ENCODE measurements at regions not wholly inside any gene's neighbourhood (a gene's known extent, or its start where the extent isn't known, plus 50 kb on each side); places are given as distances from the start of the nearest gene placed in this dataset.

DNA sequence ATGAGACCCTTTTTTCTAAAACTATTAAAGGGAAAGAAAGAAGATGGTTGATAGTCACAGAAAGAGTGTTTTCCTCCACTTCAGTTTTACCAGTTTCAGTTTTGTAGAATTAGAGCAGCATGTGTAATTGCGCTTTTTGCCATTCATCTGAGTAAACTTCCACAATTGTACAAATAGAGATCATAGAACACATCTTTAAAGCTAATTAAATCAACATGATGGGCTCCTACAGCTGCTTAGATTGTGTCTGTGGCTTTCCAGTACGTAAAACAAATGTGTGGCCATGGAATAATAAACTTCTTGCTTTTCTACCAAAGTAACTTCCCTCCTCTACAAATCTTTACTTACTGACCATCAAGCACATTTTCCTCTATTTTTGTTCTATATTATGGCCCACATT lies 84.2 kb upstream of the LRIG3 start:
- DNase-seq (ENCODE audit: low read depth, low spot score): no peak

DNA sequence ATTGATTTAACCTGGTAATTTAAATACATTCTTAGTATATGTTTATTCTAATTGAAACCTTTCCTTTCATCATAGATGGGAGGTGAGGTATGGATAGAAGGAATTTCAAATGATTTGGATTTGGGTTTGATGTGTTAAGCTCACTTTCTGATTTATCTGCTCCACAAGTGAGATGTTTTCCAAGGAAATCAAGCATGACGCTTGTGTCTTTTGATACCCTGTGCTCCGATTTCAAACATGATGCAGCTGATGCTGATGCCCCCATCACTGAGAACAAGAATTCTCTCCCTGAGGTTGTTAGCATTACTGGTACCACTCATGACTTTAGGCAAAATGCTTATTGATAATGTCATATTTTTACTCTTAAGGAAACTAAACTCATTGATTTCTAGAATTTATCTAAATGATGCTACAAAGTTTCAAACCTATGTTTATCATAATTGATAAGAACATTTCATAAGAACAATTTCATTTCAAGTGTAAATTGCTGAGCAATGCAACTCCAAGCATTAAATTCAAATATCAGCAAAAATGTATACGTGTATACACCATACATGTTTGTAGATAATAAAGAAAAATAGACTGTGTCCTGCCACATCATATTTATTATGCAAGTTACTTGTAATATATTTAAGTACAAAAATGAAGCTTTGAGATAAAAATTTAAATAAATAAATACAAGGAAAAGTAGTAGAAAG lies 75.5 kb upstream of the LRIG3 start:
- no peak for DNase-seq (ENCODE audit: low read depth, low spot score)

DNA sequence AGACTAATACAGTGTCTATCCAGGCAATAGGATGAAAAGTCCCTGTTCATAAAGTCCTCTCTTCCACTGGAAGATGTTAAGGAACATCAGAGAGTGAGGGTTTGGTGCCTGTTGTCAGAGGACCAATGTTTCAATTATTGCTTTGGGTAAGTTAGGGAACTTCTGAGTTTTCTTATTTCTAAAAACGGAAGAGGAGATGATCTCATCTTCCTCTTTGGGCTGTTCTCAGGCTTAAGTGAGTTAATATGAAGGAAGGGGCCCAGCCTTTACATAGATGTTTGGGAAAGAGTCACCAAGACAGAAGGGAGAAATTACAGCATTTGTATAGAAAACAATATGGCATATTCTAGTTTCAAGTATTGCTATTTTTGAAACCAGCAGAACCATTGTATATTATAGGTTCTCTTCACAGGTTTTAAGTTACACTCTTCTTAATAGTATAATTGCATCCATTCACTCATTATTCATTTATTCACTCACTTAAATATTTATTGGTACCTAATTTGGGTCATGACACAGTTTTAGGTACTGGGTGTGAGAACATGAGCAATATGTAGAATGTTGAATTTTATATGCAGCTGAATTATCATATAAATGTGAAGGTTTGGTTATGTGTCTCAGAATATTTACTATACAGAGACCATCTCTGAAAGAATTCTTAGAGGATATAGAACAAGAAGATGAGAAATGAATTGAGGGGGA lies 68.5 kb upstream of the LRIG3 start:
- DNase-seq (ENCODE audit: low read depth, low spot score): no peak

DNA sequence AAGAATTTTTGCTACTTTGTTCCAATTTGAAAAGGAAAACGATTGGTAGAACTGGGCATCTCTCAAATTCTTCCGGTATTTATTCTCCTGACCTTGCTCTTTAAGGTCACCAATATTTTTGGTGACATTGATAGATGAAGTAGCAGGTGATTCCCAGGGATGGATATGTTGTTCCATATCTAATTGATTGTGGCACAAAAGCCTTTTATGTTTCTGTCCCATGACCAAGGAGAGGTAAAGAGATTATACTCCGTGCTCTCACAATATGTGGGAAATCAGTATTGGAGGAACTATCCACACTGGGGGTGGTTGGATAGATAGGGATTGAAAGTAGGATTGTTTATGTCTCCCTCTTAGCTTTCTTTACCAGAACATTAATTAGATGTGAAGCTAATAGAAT lies 61.7 kb upstream of the LRIG3 start:
- no peak for DNase-seq (ENCODE audit: low read depth, low spot score)

DNA sequence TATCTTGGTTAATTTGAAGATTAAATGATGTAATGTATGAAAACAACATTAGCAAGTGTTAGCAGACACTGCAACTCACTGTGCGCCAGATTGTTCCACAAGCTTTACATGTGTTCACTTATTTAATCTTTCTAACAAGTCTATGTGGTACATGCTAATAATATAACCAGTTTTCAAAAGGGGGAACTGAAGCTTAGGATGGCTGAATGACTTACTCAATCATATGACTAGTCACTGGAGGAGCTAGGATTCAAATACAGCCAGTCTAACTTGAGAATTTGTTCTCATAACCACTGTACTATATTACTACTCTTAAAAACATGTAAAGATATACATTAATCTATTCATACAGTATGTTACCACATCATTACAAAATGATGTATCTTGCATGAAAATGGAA lies 60.5 kb upstream of the LRIG3 start:
- DNase-seq (ENCODE audit: low read depth, low spot score): no peak

DNA sequence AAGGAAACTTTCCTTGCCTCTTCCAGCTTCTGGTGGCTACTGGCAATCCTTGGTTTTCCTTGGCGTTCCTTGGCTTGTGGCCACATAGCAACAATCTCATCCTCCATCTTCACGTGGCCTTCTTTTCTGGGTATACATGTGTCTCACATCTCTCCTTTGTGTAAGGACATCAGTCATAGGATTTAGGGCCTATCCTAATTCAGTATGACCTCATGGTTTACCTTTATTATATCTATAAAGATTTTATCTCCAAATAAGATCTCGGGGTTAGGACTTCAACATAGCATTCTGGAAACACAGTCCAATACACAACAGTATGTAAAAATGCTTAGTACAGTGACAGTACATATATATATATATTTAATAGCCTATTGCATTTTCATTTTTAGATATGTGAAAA lies 58.4 kb upstream of the LRIG3 start:
- DNase-seq (ENCODE audit: low read depth, low spot score): no peak

DNA sequence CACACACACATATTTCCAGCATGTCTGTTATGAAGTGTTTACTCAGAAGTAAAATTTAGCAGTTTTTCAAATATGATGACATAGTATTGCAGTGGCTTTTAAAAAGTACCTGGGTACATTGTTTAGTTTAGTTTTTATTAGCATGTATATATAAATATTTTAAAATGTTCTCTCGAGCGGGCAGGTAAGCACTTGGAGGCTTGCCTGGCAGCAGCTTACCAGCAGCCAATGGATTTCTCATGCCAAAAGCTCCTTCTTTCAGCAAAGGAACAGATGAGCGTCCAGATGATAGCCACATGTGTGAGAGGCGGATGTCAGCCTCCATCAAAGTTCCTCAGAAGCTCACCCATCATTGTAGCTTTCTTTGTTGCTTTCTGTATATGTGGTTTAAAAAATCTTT lies 57.2 kb upstream of the LRIG3 start:
- DNase-seq (ENCODE audit: low read depth, low spot score): no peak

DNA sequence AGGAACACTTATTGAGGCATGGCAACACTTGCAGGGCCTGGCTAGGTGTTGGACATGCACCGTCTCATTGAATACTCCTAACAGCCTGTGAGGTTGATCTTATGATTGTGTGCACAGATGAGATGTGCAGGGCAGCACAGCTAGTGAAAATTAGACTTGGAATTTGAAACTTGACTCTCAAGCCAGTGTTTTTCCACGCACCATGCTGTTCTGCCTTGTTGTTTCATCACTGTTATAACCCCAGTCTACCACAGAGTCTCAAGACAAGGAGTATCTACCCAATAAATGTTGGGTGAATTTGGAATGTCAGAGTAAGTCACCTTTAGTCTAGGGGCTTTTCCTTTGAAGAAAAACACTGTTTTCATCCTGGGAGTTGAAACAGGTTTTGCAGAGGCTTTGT lies 55.8 kb upstream of the LRIG3 start:
- no peak for DNase-seq (ENCODE audit: low read depth, low spot score)
